ENCODE measurements at regions not wholly inside any gene's neighbourhood (a gene's known extent, or its start where the extent isn't known, plus 50 kb on each side); places are given as distances from the start of the nearest gene placed in this dataset.

DNA sequence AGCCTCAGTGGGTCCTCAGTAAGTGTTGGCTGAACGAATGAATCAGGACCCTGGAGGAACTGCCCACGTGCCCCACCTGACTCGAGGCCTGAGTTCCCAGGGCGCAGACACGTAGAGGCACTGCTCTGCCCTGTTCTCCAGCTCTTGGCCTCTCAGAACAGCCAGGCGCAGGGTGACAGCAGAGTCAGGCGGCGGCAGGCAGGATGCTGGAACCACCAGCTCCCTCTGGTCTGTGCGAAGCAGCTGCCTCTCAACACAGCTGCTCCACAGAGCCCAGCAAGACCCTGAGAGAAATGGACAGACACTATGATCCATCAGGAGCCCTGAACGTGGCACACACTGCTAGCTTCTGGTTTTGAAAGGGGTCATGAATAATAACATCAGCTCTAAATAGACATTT is 53.1 kb upstream of the BCO1 start:
- peak in 1 of 2 donors; percentile 28 for DNase-seq (ENCODE audit: low spot score in 2 of 2)
- no peak for FAIRE-seq

DNA sequence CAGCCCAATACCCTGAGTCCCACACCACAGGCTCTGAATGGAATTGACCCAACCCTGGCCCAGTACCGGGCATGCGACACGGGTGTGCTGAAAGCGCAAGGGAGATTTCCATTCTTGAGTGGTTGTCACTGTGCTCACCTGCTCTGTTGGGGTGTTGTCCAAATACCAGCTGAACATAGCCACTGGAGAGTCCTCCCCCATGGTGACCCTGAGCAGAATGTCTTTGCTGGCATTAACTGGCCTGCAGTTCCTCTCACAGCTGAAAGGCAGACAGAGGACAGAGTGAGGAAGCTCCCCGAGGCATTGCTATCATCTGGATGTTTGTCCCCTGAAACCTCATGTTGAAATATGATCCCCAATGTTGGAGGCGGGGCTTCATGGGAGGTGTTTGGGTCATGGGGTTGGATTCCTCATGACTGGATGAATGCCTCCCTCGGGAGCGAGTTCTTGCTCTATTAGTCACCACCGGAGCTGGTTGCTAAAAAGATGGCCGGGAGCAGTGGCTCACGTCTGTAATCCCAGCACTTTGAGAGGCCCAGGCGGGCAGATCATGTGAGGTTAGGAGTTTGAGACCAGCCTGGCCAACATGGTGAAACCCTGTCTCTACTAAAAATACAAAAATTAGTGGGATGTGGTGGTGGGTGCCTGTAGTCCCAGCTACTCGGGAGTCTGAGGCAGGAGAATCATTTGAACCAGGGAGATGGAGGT is 57.3 kb upstream of the BCO1 start:
- FAIRE-seq (no peak), DNase-seq (ENCODE audit: low spot score in 2 of 2) (no peak)

DNA sequence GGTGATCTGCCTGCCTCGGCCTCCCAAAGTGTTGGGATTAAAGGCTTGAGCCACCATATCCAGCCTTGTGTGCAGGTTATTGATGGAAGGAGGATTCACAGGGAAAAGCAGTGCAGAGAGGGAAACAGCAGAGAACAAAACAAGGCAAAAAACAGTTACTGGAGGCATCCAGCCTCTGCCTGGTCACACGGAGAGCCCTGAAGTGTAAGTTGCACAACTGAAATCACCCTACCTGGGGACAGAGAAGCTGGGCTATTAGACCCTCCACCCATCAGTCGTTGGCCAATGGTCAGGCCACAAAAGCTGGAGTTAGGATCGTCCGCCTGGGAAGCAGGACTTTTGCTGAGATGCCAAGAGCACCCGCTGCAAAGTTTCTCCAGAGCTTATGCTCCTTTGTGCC is 57.9 kb upstream of the BCO1 start:
- FAIRE-seq, result no peak
- DNase-seq (ENCODE audit: low spot score in 2 of 2), result no peak

GRCh38 chr16:81179219-81179618 is 59.3 kb upstream of the BCO1 start:
- DNase-seq (ENCODE audit: low spot score in 2 of 2) (no peak), FAIRE-seq (no peak)

DNA sequence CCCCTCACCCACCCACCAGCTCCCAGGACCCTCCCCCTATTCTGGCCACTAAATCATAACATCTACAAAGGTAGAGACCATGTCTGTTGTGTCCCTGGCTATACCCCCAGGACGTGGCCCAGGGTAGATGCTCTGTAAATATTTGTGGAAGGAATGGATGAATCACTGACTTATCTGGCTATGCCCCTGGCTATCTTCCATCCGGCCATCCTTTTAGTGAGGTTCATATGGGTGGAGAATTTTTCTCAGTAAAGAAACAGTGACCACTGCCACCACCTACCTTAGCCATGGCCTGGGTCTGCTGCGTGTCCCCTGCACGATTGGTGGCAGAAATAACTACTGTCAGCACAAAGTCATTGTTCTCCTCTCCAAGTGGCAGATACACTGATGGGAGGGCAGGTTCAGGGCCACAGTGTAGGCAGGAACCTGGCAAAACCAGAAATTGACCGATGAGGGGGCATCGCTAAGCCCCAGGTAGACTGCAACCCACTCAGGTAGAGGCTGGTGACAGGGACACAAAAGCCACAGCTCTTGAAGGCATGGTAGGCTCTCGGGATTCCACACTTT is 63.1 kb upstream of the BCO1 start:
- DNase-seq (ENCODE audit: low spot score in 2 of 2), result no peak
- FAIRE-seq, result no peak

GRCh38 chr16:81174644-81175324 is 63.7 kb upstream of the BCO1 start:
- no peak for FAIRE-seq

GRCh38 chr16:81172769-81173658 is 65.5 kb upstream of the BCO1 start:
- DNase-seq (ENCODE audit: low spot score in 2 of 2) (no peak), FAIRE-seq (no peak)

More at GRCh38 chr16:81174644-81175324, 63.7 kb upstream of the BCO1 start:
- no peak for DNase-seq (ENCODE audit: low spot score in 2 of 2)

- DNase-seq (ENCODE audit: low spot score in 2 of 2), result no peak
Measured at GRCh38 chr16:81170824-81171223, 67.7 kb upstream of the BCO1 start.

DNA sequence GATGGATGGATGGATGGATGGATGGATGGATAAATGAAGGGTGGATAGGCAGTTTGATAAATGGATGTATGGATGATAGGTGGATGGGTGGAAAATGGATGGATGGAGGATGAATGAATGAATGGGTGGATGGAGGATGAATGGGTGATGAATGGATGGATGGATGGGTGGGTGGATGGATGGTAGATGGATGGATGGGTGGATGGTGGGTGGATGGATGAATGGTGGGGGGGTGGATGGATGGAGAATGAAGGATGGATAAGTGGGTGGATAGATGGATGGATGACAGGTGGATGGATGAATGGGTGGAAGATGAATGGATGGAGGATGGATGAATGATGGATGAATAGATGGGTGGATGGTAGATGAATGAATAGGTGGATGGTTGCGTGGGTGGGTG is 70.1 kb upstream of the BCO1 start:
- FAIRE-seq (no peak), DNase-seq (ENCODE audit: low spot score in 2 of 2) (no peak)

More at GRCh38 chr16:81170824-81171223, 67.7 kb upstream of the BCO1 start:
- no peak for FAIRE-seq

GRCh38 chr16:81167851-81168250 is 70.6 kb upstream of the BCO1 start:
- FAIRE-seq (no peak), DNase-seq (ENCODE audit: low spot score in 2 of 2) (no peak)

DNA sequence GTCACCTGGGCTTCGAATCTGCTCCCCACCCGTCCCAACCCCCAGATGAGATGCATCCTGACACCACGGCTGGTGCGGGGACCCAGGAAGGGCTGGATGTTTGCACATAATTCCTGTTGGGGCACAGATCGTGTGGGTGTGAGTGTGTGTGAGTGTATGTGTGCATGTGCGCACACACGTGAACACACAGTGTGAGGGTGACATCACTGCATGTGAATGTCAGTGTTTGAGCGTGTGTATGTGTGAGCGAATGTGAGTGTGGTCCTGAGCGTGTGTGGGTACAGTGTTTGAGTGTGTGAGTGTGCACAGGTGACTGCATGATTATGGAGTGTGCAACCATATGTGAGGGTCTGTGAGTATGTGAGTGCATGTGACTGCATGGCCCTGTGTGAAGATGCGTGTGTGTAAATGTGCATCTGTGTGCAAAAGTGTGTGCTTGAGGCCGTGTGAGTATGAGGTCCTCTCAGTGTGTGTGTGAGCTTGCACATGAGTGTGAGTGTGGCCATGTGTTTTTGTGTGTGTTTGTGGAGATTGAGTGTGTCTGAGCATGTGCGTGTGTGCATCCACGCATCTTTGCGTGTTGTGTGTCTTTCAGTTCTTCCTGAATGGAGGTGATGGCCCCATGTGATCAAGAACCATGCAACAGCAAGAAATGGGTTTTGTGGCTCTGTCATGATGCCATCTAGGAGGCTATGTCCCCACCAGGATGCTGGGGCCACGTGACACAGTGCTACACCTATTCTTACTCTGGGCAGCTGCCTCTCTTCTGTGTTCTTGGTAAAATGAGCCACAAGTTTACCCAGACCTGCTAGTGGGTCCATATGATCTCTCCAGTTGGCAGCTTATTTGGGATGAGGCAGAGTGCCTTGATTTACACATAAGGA is 70.5 kb upstream of the GCSH start:
- FAIRE-seq, result no peak

DNA sequence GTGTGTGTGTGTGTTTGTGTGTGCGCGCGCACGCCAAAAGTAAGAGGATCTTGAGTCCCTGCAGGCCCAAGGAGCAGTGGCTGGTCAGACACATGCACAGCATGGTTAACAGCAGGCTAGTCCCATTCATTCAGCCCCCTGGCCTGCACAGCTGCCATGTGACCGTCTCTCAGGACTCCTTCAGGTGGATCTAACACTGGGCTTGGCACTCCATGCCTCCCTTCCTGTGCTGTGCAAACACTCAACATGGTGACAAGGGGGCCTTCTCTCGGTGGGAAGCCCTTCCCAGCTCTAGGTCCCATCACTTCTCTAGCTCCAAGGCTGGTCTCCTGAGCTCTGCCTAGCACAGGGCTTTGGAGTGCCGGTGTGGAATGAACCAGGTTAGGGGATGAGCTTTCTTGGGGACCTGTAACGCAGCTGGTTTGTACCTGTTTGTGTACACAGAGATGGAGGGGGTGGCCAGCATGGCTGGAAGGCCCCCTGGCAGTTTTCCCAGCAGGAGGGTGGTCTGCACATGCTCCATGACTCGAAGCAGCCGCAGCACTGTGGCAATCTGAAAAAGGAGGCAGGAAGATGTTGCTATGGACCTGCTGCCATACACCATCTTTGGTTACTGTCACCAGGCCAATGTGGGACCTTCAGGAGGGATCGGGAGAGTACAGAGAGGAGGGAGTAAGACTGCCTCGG is 69.4 kb upstream of the GCSH start:
- DNase-seq (ENCODE audit: low spot score in 2 of 2), result no peak
- FAIRE-seq, result no peak

More for the DNA sequence above, 70.5 kb upstream of the GCSH start:
- DNase-seq (ENCODE audit: low spot score in 2 of 2), result no peak

DNA sequence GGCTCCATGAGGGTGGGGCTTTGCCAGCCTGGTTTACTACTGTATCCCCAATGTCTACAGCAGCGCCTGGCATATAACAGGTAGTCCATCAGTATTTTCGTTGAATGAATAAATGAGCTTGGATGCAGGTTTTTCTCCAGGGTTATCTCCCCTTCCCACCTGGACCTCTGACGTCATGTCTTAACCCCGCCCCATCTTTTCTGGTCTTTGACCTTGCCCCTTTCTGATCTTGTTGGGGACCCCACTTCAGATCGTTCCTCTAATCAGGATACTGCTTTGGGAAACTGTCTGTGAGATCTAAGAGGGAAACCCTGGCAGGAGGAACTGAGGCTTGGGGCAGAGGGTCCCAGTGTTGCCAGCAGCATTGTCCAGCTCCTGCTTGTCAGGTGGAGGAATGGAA is 68.8 kb upstream of the GCSH start:
- DNase-seq (ENCODE audit: low spot score in 2 of 2) (no peak), FAIRE-seq (no peak)

GRCh38 chr16:81164481-81164880 is 68.3 kb upstream of the GCSH start:
- FAIRE-seq, result no peak
- no peak for DNase-seq (ENCODE audit: low spot score in 2 of 2)

- FAIRE-seq, result no peak
Measured at GRCh38 chr16:81163671-81164070, 67.5 kb upstream of the GCSH start.

GRCh38 chr16:81158964-81159363 is 62.8 kb upstream of the GCSH start:
- peak; percentile 28 to 35 for DNase-seq (ENCODE audit: low spot score in 2 of 2)

More at GRCh38 chr16:81163671-81164070, 67.5 kb upstream of the GCSH start:
- DNase-seq (ENCODE audit: low spot score in 2 of 2), result no peak

GRCh38 chr16:81155769-81156168 is 59.6 kb upstream of the GCSH start:
- DNase-seq (ENCODE audit: low spot score in 2 of 2) (no peak), FAIRE-seq (no peak)

More at GRCh38 chr16:81158964-81159363, 62.8 kb upstream of the GCSH start:
- no peak for FAIRE-seq

DNA sequence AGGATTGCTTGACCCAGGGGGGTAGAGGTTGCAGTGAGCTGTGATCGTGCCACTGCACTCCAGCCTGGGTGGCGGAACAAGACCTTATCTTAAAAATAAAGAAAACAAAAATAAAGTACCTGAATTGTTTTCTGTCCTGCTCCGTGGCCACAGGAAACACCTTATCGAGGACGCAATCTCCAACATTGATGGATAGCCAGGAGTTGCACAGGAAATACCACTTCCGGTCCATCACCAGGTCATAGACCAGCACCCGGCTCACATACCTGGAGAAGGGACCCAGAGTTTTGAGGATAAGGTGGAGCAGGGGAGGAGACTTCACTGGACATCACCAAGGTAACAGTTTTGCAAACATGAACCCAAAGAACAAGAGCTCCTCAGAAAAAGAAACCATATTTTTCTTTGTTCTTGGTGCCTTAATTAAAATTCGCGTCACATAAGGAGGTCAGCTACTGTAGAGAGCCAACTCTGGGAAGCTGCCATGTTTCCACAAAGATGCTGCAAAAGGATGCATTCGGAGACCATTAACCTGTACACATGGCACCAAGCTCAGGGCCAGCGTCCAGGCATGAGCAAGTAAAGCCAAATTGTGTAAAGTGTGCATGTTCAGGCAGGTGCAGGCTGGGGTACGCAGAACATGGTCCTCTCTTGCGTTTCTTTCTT is 55.6 kb upstream of the GCSH start:
- DNase-seq (ENCODE audit: low spot score in 2 of 2) (no peak), FAIRE-seq (no peak)

DNA sequence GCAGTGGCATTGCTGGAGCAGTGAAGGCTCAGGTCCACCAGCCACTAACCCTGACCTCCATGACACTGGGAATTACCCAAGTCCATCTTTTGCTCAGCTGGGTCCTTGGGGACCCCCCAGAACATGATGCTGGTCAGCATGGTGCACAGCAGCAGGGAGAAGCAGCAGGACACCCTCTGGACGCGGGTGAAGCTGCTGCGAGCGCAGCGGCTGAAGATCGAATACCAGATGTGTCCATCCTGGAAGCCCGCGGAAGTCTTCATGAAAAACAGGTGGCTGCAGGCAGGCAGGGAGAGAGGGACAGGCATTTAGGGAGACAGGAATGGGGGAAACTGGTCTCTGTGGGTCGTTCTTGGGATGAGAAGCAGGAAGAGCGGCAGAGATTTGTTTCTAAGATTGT is 53.4 kb upstream of the GCSH start:
- no peak for FAIRE-seq
- DNase-seq (ENCODE audit: low spot score in 2 of 2), result no peak
